ENCODE measurements at regions not wholly inside any gene's neighbourhood (a gene's known extent, or its start where the extent isn't known, plus 50 kb on each side); places are given as distances from the start of the nearest gene placed in this dataset.

DNA sequence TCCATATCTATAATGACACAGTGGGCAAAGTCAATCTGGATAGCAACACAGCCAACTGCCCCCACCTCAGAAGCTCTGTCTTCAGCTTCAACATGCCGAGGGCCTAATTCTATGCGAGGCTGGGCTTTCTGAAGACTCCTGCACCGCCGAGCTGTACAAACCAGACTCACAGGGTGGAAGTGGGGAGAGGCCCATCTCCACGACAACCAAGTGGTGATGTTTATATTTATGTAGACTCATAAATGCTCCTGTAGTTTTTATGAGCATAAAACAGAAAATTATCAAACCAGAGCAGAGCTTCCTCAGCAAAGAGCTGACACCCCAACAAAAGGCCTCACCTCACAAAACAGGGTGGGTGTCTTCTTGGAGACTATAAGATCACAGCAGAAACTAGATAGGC, 77.0 kb upstream of the LGALSL start:
- no peaks in the 10 kb centered on the region for H3K4me1 Mint-ChIP-seq (ENCODE audit: low read depth)
- no peak overlapping the region for H3K27ac Mint-ChIP-seq
- H3K36me3 Mint-ChIP-seq (ENCODE audit: low read depth): no peaks in the 10 kb centered on the region
- no peaks in the 10 kb centered on the region for H3K9me3 Mint-ChIP-seq
- no peak overlapping the region for H3K4me3 Mint-ChIP-seq
- peaks cover 8% of the 10 kb centered on the region for H3K27me3 Mint-ChIP-seq (ENCODE audit: low read depth)

DNA sequence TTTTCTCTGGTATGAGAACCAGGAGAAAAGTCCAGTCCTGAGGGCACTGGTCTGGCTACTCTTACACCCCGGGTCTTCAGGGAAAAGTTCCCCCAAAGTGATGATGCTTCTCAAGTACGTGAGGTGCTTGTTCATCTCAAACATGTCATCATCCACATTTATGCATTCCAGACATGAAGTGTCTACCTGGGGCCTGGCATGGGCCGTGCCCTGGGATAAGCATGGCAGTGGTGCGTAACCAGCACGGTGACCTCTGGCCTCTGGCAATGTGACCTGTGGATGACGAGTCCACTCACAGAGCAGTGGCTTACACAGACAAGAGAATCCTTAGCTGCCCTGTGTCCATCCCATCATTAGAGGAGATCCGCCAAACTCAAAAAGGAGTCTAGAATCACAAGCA, 74.8 kb upstream of the LGALSL start:
- no peak overlapping the region for H3K4me3 Mint-ChIP-seq
- no peaks in the 10 kb centered on the region for H3K36me3 Mint-ChIP-seq (ENCODE audit: low read depth)
- H3K27me3 Mint-ChIP-seq (ENCODE audit: low read depth): peaks cover 8% of the 10 kb centered on the region
- H3K27ac Mint-ChIP-seq: no peak overlapping the region
- H3K4me1 Mint-ChIP-seq (ENCODE audit: low read depth): no peaks in the 10 kb centered on the region
- H3K9me3 Mint-ChIP-seq: no peaks in the 10 kb centered on the region

DNA sequence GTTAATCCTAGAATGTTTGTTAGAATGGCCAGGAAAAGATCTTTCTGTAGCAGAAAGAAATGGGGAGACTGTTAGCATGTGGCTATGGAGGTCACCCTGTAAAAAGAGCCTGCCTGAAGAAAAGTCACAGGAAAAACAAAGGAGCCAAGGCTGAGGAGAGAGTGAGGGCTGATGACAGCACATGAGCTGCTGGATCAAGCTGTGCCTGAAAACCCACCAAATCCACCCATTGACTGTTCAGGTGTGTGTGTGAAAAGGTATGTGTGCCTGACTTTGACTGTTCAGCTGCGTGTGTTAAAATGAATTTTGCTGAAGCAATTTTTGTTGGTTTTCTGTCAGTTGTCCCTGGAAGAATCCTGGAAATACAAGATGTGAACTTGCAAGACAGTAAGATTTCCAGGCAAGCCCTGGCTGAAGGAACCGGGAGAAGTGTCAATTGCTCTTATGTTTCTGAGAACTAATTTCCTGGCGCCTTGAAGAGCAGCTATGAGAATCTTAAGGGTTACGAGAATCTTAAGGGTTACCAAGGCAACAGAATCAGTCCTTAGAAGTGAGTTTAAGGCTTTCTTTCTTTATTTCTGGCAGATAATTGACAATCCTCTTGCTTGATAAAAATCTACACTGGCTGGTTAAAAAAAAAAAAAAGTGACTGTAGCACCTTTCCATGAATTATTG, 73.0 kb upstream of the LGALSL start:
- no peak overlapping the region for H3K4me3 Mint-ChIP-seq
- no peaks in the 10 kb centered on the region for H3K9me3 Mint-ChIP-seq
- H3K27ac Mint-ChIP-seq: no peak overlapping the region
- H3K36me3 Mint-ChIP-seq (ENCODE audit: low read depth): no peaks in the 10 kb centered on the region
- H3K4me1 Mint-ChIP-seq (ENCODE audit: low read depth): no peaks in the 10 kb centered on the region
- H3K27me3 Mint-ChIP-seq (ENCODE audit: low read depth): peaks cover 8% of the 10 kb centered on the region

DNA sequence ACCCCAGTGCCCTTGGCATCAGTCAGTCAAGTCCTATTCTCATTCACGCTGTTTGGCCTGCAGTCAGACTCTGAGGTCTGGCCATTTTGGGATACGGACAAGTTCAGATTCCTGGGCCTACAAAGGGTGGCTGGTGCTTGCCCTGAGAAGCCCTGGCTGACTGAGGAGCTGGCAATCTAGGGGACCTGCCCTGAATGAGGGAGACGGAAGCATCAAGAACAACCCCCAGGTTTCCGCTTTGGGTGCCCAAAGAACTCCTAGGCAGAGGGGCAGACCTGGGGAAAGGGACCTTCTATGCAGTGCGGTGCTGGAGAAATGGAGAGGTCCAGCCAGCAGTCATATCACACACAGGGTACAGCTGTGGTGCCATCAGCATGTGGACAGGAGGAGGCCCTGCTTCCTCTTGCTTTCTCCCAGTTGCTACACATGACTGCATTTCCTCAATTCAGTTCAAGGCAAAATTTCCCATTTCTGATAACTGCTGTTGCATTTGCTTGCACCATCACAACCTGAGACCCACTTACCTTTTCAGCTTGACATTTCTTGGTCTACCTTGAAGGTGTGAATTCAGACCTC, 70.9 kb upstream of the LGALSL start:
- Mint-ChIP-seq H3K9me3 (no peaks in the 10 kb centered on the region), H3K36me3 (ENCODE audit: low read depth) (no peaks in the 10 kb centered on the region), H3K4me1 (ENCODE audit: low read depth) (no peaks in the 10 kb centered on the region), H3K27me3 (ENCODE audit: low read depth) (peaks cover 12% of the 10 kb centered on the region), H3K4me3 (no peak overlapping the region), H3K27ac (no peak overlapping the region)

DNA sequence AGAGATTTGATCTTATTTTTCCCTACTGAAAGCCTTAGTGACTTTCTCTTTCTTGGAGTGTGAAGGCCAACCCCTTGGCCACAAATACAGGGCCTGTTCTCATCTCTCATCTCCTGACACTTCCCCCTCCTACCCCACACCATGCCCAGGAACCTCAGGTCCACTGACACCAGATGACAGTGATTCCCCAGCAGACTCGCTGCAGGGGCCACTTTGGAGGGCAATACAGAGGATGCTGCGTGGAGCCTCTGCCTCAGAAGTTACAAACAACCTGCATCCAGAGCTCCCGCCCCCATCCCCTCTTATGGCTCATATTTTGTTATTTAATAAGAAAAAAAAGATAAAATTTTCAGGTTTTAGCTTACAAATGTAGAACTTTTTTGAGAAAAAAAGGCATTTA, 70.1 kb upstream of the LGALSL start:
- Mint-ChIP-seq H3K4me3 (no peak overlapping the region), H3K27ac (no peak overlapping the region), H3K27me3 (ENCODE audit: low read depth) (peaks cover 17% of the 10 kb centered on the region), H3K4me1 (ENCODE audit: low read depth) (no peaks in the 10 kb centered on the region), H3K9me3 (no peaks in the 10 kb centered on the region), H3K36me3 (ENCODE audit: low read depth) (no peaks in the 10 kb centered on the region)

- Mint-ChIP-seq H3K9me3 (peaks cover 12% of the 10 kb centered on the region), H3K4me3 (no peak overlapping the region), H3K4me1 (ENCODE audit: low read depth) (no peaks in the 10 kb centered on the region), H3K27ac (no peak overlapping the region), H3K36me3 (ENCODE audit: low read depth) (no peaks in the 10 kb centered on the region), H3K27me3 (ENCODE audit: low read depth) (peaks cover 12% of the 10 kb centered on the region)
Measured at GRCh38 chr2:64386676-64387075, 67.3 kb upstream of the LGALSL start.

GRCh38 chr2:64390586-64390985, 63.4 kb upstream of the LGALSL start:
- Mint-ChIP-seq H3K4me3 (no peak overlapping the region), H3K36me3 (ENCODE audit: low read depth) (no peaks in the 10 kb centered on the region), H3K4me1 (ENCODE audit: low read depth) (no peaks in the 10 kb centered on the region), H3K27ac (no peak overlapping the region), H3K9me3 (peaks cover 12% of the 10 kb centered on the region), H3K27me3 (ENCODE audit: low read depth) (peaks cover 15% of the 10 kb centered on the region)

DNA sequence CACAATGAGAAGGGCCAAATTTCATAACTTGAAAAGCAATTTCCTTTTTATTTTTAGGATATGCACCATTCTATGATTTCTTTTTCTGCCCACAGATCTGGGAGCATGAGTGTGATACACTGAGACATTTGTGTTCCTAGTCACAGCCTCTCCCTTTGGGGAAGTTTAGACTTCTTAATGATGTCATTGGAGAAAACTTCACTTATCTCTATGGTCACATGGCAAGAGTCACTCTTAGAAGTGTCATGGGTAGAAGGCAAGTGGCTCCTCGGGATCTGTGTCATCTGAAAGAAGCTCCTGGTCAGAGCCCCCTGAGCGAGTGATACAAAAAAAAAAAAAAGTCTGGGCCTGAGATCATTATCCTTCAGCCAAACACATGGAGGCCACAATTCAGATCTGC, 62.5 kb upstream of the LGALSL start:
- no peak overlapping the region for H3K27ac Mint-ChIP-seq
- peaks cover 12% of the 10 kb centered on the region for H3K9me3 Mint-ChIP-seq
- H3K27me3 Mint-ChIP-seq (ENCODE audit: low read depth): peaks cover 15% of the 10 kb centered on the region
- H3K4me1 Mint-ChIP-seq (ENCODE audit: low read depth): no peaks in the 10 kb centered on the region
- no peak overlapping the region for H3K4me3 Mint-ChIP-seq
- no peaks in the 10 kb centered on the region for H3K36me3 Mint-ChIP-seq (ENCODE audit: low read depth)

DNA sequence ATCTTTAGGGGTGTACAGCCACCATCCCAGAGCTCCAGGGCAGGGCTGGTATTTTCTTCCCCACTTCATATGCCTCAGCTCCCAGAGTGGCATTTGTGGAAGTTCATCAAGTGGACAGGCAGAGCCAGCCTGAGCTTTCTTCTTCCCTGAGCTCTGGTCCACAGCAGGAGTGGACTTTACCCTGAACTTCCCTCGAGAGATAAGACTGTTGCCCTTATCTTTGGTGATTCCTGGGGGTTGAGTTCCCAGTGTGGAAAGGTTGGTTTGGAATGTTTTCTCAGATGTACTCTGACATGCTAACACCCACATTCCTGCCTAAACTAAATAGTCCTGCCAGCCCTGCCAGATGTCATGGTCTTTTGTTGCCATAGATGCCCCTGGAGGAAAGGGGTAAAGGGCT, 62.0 kb upstream of the LGALSL start:
- Mint-ChIP-seq H3K9me3 (peaks cover 12% of the 10 kb centered on the region), H3K4me1 (ENCODE audit: low read depth) (no peaks in the 10 kb centered on the region), H3K27me3 (ENCODE audit: low read depth) (peaks cover 15% of the 10 kb centered on the region), H3K4me3 (no peak overlapping the region), H3K36me3 (ENCODE audit: low read depth) (no peaks in the 10 kb centered on the region), H3K27ac (no peak overlapping the region)

- Mint-ChIP-seq H3K27ac (no peak overlapping the region), H3K36me3 (ENCODE audit: low read depth) (no peaks in the 10 kb centered on the region), H3K27me3 (ENCODE audit: low read depth) (peaks cover 15% of the 10 kb centered on the region), H3K4me1 (ENCODE audit: low read depth) (no peaks in the 10 kb centered on the region), H3K4me3 (no peak overlapping the region), H3K9me3 (peaks cover 12% of the 10 kb centered on the region)
Measured at GRCh38 chr2:64392529-64392928, 61.4 kb upstream of the LGALSL start.

GRCh38 chr2:64393383-64394010, 60.5 kb upstream of the LGALSL start:
- Mint-ChIP-seq H3K27ac (no peak overlapping the region), H3K36me3 (ENCODE audit: low read depth) (no peaks in the 10 kb centered on the region), H3K27me3 (ENCODE audit: low read depth) (peaks cover 9% of the 10 kb centered on the region), H3K4me1 (ENCODE audit: low read depth) (no peaks in the 10 kb centered on the region), H3K9me3 (peaks cover 12% of the 10 kb centered on the region), H3K4me3 (no peak overlapping the region)

DNA sequence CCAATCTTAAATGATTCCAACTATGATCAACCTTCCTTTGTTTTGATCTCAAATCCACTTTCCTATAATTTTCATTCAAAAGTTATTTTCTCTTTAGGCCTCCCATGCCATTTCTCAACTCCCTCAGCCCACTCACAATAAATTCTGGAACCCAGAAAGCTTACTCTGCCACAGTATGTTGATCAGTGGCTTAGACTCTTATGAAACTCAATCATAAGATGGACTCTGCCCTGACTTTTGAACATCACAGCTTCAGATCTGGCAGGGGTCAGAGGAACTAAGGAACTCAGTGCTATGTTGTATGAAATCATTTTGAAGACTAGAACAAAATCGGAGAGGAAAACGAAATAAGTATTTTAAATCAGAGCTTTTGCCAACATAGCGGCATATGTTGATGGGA, 59.8 kb upstream of the LGALSL start:
- Mint-ChIP-seq H3K4me1 (ENCODE audit: low read depth) (no peaks in the 10 kb centered on the region), H3K27me3 (ENCODE audit: low read depth) (peaks cover 6% of the 10 kb centered on the region)

DNA sequence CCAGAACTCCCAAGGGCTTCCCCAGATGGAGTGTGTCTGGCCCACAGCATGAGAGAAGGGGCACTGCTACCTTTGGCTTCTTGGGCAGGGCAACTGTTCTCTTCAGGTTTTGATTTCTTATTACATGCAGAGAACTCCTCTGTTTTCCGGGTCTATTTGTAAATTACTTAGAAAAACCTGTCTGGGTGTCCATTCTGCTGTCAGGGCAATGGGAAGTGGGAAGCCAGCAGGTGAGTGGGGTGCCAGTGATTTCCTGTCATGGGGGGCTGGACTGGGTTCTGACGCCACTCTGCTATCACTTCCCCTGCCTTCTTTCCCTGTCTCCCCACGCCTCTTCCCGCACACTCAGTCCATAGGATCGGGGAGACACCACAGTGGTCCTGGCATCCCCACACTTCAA, 58.0 kb upstream of the LGALSL start:
- H3K27ac Mint-ChIP-seq: no peak overlapping the region
- no peaks in the 10 kb centered on the region for H3K4me1 Mint-ChIP-seq (ENCODE audit: low read depth)
- no peak overlapping the region for H3K4me3 Mint-ChIP-seq
- no peaks in the 10 kb centered on the region for H3K36me3 Mint-ChIP-seq (ENCODE audit: low read depth)
- H3K9me3 Mint-ChIP-seq: peaks cover 3% of the 10 kb centered on the region
- H3K27me3 Mint-ChIP-seq (ENCODE audit: low read depth): peaks cover 6% of the 10 kb centered on the region

More for the DNA sequence above, 59.8 kb upstream of the LGALSL start:
- no peak overlapping the region for H3K27ac Mint-ChIP-seq
- H3K9me3 Mint-ChIP-seq: peaks cover 12% of the 10 kb centered on the region
- no peak overlapping the region for H3K4me3 Mint-ChIP-seq
- no peaks in the 10 kb centered on the region for H3K36me3 Mint-ChIP-seq (ENCODE audit: low read depth)

DNA sequence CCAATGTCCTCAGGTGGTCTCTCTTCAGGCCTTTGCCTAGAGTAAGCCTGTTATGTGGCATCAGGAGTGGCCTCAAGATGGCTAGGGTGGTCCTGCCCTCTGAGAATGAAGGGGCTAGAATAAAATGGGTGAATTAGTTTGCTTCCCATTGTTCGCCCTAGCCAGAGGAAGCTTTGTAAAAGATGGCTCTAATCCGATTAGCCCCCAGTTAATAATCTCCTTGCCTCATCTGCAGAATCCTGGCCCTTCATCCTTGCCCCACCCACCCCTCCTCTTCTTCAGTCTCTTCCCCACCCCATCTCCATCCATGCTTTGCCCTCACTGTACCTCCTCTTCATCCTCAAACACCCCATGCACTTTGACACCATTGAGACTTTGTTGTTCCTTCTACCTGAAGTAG, 57.4 kb upstream of the LGALSL start:
- Mint-ChIP-seq H3K9me3 (peaks cover under 1% of the 10 kb centered on the region), H3K27ac (no peak overlapping the region), H3K27me3 (ENCODE audit: low read depth) (peaks cover 4% of the 10 kb centered on the region), H3K4me1 (ENCODE audit: low read depth) (no peaks in the 10 kb centered on the region), H3K36me3 (ENCODE audit: low read depth) (no peaks in the 10 kb centered on the region), H3K4me3 (no peak overlapping the region)

DNA sequence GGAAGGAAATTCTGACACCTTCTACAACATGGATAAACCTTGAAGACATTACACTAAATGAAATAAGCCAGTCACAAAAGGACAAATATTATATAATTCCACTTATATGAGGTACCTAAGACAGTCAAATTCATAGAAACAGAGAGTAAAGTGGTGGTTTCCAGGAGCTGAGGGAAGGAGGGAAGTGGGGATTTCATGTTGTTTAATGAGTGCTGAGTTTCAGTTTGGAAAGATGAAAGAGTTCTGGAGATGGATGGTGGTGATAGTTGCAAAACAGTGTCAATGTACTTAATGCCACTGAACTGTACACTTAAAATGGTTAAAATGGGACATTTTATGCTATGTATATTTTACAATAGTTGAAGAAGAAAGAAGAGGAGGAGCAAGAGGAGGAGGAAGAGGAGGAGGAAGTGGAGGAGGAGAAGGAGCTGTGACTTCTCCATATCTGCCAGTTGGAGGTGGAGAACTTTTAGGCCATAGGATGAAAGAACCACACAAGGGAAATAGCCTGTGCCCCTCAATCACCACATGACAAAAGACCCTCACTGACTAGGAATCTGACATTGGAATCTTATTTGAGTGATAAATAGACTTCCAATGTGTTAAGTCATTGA, 55.3 kb upstream of the LGALSL start:
- no peak overlapping the region for H3K4me3 Mint-ChIP-seq
- no peaks in the 10 kb centered on the region for H3K36me3 Mint-ChIP-seq (ENCODE audit: low read depth)
- H3K27ac Mint-ChIP-seq: no peak overlapping the region
- H3K27me3 Mint-ChIP-seq (ENCODE audit: low read depth): peaks cover 3% of the 10 kb centered on the region
- H3K4me1 Mint-ChIP-seq (ENCODE audit: low read depth): no peaks in the 10 kb centered on the region
- H3K9me3 Mint-ChIP-seq: no peaks in the 10 kb centered on the region
